HUDEP-2 (cell line): ENCODE measurements at regions not wholly inside any gene's neighbourhood (a gene's known extent, or its start where the extent isn't known, plus 50 kb on each side); places are given as distances from the start of the nearest gene placed in this dataset.

Experiments
- DNase-seq, 76 experiments: peaks; one replicate each; lab custom pipeline; 2025; ENCODE audit not compliant: unreplicated experiment in 76 of 76; lab: John Stamatoyannopoulos, UW

DNA sequence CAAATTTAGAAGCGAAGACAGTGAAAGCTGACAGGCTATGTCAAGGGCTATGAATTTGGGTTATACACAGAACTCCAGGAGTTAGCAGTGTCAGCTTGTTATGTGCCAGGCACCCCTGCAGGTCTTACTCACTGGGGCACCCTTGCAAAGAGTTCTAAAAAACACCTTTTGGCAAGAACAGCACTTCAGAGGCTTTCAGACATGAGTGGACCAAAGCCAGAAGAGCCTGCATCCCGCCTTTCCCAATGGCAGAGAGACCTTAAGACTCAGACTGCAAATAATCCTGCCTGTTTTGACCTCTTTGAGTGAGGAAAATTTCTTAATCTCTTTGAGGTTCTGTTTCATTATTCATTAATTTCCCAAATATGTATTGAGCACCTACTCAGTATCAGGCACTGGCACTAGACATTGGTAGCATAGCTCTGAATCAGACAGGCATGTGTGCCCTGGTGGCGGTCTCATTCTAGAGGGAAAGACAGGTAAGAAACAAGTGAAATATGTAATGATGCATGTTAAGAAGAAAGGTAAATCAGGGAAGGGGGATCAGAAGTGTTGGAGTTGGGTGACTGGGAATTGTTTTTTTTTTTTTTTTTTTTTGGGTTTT, 280.0 kb downstream of the KBTBD8 start:
- DNase-seq = no peak

DNA sequence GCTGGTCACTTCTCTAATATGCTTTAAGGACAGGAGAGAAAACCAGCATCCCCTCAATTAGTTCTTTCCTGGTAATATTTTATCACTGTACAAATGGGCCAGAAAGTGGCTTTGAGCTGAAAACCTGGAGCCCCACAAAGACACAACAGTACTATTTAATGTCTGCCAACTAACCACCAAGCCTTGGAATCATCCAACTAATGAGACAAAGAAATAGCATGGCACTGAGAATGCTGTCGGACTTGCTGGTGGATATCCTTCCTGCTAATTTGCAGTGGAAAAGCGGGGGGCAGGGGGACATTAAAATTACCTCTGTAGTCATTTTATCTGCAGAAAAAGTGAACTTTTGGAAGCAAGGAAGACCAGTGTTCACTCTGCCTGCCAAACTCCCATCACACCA, 288.5 kb downstream of the KBTBD8 start:
- no peak for DNase-seq

DNA sequence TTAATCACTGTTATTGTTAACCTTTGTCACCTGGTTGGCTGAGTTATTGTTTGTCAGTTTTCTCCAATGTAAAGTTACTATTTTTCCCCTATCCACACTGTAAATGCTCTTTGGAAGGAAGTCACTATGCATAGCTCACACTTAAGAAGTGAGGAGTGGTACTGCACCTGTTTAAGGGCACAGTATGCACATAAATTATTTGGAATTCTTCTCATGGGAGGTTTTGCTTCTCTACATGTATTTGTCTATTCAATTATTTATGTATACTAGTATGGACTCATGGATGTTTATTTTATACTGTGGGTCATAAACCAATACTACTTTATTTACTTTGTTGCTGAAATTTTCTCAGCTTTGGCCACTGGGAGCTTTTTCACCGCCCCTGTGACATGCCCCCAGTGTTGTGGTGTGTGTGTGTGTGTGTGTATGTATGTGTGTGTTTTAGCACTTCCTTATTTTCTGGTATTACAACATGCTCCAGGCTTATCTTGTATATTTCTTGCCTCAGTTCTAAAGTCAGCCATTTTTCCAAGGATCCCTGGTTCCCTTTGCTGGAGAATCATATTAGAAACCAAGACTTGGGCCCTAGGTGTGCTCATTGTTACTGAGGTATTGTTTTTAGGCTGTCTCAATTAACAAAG, 290.5 kb downstream of the KBTBD8 start:
- DNase-seq = no peak

DNA sequence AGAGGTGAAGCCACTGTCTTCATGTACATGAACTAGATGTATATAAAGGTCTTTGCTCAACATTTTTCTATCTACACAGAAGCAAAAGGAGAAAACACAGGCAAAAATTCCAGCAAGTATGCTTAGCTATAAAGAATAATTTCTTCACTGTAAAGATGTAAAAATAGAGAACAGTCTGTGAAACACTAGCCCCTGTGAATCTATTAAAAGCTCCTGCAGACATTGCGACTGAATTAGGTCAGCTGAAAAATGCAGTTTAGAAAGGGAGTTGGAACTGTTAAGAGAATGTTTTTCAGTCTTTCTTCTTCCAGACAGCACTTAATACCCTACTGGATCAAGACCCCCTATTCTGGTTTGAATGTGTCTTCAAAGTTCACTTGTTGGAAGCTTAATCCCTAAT, 291.5 kb downstream of the KBTBD8 start:
- DNase-seq = no peak

DNA sequence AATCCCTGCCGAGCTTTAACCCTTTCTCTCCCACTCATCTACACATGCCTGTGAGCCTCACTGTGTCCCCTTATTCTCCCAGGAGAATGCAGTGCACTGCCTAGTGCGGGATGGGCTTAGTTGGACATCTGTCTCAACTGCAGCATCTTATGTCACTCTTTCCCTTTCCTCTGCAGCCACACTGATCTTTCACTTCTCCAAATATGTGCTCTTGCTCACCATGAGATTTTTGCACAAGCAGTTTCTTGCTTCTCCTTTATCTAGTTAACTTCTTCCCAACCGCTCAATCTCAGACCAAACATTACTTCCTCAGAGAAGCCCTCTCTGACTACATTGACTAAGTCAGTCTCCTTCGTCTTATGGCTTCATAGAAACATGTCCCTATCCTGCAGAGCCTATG, 292.3 kb downstream of the KBTBD8 start:
- no peak for DNase-seq

DNA sequence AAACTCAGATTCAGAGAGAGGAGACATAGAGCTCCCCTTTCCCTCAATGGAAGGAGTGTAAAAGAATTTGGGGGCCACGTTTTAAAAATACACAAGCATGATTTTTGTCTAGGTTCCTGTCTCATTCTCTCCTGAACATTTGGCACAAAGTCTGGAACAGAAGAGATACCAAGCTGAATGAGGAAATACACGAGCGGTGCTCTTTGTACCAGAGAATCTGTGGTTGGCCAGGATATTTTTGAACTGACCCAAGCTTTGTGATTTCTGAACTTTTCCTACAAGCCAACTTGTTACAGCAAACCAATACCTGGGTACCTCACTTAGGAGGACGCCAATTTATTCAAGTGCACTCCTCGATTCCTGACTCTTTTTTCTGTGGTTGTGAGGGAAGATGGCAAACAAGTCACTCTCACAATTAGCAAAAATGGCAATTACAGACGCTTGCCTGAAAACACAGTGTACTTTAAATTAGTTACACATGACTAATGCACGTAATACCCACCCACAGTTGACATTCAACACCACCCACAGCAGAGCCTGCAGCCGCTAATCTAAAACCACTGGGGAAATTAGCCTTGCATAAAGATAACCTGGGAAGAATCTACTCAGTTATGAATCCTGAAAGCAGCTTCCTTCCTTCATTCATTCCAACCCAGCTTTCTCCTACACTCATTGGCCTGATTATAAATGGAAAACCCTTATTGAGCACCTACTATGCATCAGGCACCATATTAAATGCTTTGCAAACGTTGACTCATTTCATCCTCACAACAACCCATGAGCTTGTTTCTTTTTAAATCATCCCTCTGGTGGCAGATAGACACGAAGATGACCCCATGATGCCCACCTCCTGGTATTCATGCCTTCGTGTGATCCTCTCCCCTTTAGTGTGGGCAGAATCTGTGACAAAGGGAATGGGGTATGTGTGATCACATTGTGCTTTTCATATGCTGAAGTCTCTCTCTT, 293.5 kb downstream of the KBTBD8 start:
- DNase-seq = no peak

DNA sequence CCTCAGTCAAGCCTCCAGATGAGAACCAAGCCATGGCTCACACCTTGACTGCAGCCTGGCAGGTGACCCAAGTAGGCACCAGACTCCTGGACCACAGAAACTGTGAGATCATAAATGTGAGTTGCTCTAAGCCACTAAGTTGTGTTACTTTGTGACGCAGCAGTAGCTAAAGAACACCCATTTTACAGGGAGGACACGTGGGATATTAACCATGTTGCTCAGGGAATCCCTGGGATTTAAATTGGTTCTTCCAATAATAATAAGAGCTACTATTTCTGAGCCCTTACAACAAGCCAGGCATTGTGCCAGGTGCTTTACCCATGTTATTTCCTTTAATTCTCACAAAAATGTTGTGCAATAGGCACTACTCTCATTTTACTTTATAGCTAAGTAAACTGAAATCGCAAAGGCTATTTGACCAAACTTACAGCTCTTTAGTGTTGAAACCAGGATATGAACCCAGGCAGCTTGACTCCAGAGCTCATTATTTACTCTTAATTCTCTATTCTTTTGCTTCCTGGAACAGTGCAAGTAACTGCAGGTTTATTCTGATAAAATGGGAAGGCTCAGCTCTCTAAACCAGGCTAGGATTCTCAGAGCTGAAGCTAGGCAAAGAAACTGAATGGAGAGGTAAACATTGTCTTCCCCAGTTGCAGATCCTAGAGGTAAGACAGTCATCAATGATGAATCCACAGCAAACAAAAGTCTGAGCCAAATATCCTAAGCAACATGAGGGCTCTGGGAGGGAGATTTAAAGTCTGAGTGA, 294.4 kb downstream of the KBTBD8 start:
- no peak for DNase-seq

DNA sequence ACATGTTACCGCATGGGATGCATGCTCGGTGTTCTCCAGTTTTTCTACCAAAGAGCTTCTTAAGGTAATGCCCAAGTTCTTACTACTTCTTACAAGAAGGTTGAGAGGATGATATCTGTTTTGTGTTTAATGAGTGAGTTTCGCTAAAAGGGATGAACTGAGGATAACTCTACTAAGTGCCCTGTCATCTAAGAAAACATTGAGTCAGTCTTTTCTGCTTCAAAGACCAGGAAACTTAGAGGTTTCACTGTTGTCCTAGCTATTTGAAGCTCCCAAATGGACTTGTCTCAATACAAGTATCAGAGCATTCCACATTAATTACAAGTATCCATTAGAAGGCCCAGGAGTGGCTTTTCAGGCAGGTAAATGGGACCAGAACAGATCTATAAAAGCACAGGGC, 296.2 kb downstream of the KBTBD8 start:
- no peak for DNase-seq

DNA sequence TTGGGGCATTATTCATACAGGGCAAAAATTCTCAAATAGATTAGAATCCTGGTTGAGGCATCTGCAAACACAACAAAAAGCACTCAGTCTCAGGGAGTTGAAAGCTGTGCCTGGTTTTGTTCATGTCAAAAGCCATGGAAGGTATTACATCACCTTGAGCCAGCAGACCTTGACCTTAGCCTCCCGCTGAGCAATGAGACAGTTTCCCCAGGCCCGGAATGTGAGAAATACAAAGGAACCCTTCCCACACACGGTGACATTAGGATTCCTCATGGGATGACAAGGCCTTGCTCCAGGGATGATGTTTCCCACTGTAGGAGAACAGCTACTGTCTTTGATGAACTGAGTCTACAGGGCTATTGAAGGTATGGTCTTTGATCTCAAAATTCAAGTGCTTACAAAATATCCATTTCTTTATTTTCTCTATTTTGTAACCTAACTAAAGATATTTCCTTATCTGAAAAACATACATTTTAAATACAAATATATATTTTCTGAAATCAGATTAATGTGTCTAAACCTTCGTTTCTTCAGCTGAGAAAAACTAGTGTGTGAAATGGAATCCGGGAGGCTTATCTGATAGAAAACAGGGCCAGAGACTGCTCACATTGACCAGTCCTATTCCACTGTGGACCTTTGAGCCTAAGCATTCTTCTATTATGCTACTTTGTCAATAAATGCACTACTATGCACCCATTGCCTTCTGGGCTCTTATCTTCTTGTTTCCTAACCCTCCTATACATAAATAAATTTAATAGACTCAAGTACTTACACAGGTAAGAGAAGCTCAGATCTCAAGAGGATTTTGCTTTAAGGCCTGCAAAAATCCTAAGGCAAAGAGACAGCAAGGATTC, 298.2 kb downstream of the KBTBD8 start:
- DNase-seq = no peak

DNA sequence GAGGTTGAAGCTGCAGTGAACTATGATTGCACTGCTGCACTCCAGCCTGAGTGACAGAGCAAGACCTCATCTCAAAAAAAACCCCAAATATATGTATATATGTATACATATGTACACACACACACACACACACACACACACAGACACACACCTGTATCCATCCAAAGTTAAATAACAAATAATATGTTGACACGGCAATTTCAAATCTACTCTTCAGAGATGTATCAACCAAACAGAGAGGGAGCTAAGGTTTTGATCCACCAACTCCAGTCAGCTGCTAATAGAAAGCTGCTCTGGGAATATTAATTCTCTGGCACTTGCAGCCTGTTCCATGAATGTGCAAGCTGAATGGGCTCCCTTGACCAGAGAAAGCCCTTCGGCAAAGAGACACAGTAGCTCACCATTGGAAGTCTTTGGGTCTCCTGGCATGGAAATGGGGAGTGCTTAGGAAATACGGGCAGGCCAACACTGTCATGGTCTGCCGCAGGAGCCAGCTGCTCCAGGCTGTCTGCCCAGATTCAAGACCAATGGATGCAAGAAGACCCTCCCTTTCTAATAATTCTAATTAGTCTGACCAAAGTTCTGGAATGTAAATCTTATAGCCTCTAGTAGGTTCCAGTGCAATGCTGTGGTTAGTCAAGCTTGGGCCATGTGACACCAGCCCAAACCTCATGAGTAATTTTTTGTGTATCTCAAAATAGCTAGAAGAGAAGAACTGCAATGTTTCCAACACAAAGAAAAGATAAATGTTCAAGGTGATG, 299.8 kb downstream of the KBTBD8 start:
- no peak for DNase-seq

DNA sequence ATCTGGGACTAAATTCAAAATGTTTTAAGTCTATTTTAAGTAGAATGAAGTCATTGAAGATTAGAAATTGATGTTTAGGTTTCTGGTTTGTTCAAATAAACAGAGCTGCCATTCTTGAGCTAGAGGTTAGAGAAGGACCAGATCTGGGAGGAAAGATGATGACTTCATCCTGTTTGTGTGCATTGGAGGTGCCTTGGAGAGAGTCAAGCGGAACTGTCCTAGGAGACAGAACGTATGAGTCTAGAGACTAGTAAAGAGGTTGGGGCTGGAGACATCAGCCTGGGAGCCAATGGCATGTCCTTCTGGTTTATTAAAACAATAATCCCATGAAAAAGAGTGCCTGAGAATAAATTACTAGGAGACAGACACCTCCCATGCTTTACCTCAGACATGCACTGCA, 303.4 kb downstream of the KBTBD8 start:
- DNase-seq = no peak

DNA sequence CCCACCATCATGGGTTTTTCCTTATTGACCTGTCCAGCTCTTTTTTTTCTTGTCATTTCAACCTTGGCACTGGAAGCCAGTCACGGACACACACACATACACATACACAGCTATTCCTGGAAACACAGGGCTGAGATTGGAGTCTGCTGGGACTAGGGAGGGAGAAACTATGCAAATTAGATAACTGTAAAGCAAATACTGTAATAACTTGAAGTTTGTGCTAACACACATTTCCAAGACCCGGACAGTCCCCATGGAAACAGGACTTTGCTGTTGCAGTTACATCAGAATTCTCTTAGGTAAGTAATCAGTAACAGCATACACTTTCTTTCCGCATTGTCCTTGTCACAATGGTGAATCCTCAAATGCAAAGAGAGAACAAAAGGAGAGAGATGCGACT, 304.4 kb downstream of the KBTBD8 start:
- no peak for DNase-seq

DNA sequence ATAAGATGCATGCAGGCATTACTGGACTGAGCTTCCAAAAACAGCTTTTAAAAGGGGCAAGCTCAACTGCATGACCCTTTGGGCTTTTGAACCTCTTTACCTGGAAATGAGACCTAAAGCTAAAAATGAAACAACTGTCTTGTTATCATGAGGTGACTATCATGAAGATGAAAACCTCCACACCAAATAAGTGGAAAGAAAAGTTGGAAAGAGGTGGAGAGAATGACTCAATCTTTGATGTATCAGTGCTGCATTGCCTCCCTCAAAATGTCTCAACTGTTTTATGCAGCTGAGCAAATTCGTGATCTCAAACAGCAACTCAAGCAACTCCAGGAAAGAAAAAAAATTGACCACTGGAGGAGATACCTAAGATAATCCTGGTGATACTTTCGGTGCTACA, 307.1 kb downstream of the KBTBD8 start:
- DNase-seq = no peak

DNA sequence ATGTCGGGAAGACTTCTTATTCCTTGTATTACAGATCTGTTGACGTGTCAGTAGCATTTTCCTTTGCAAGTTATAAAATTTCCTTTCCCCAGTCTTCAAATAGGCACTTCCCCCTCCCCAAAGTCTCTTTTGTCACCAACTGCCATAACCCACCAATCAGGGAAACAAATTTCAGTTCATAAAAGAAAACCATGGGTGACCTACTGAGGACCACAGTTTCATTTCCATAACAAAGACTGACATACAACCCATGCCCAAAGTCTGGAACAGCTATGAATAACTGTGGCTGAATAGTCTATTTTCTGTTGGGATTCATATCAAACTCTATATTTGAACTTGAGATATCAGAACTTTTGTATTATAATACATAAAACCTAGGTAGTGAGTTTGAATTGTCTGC, 307.8 kb downstream of the KBTBD8 start:
- DNase-seq = no peak

DNA sequence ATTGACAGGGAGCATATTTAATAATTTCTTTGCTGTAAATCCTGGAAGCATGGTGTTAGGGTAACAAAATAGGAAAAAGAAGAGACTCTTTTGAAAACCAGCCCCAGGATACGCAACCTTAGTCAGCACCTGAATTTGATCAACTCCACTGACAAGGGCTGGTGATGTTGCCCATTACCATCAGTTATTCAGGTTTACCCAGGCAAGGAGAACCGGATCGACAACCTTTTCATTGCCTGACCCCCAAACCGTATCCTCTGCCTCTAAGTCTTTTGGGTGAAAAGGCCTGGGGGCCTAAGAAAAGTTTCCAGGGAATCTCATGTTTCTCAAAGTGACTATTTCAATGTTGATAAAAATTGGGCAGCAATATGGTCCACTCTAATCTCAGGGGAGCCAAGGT, 313.3 kb downstream of the KBTBD8 start:
- DNase-seq = no peak

DNA sequence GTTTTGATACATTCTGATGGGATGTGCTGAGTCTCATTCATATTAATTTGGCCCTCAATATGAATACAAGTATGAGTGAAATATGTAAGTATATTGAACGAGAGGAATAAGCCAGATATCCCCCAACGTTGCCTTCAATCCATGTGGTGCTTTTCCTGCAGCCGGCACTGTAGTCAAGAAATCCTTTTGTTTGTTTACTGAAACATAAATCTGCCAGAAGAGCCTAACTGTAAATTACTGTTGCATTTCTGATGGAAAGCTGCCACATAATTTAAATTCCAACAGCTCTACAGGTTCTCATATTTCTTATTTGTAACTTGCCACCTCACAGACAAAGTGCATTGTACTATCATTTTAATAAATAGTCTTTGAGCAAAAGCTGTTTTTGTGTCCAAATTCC, 314.0 kb downstream of the KBTBD8 start:
- DNase-seq = no peak

DNA sequence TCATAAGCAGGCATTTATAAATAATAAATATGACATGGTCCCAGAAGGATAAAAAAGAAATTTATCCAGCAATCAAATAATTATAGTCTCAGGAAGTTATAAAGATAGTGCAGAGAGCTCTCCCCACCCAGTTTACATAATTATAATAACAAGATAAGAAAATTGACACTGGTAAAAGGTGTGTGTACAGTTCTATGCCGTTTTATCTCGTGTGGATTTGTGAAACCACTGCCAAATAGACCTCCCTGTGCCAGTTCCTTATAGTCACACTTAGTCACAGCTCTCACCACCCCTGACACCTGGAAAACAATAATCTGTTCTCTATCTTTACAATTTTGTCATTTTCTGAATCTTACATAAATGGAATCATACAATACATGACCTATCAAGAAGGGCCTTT, 320.1 kb downstream of the KBTBD8 start:
- no peak for DNase-seq

DNA sequence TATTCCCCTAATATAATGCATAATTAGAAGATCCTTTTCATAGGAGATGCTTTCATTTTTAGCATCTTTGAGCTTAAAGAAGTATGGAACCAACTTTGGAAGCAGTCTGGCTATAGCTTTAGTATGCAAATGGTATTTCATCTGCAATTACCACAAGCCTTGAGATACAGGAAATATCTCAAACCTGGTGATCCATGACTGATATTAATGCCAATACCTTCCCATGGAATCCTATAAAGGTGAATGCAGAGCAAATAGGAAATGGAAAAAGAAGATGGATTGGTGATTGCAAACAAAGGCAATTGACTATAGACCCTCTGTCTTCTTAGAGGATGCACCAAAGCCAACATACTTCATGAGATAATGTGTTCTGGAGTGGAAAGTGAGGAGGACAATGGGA, 326.4 kb downstream of the KBTBD8 start:
- DNase-seq = no peak
